Stimulated activated CD8-positive, alpha-beta memory T cell treated with anti-CD3 and anti-CD28 coated beads, Interleukin-4, amount 100 ng/mL, for 24 hours (primary cell): ENCODE measurements at regions not wholly inside any gene's neighbourhood (a gene's known extent, or its start where the extent isn't known, plus 50 kb on each side); places are given as distances from the start of the nearest gene placed in this dataset.
"Not testable (repeated sequence)": the region's sequence is repeated elsewhere in the genome, so short reads cannot be mapped to it uniquely, and the experiment has no call there.

Source experiments
- DNase-seq: peaks from one replicate; pipeline ENCODE4 v3.0.0-alpha.2; 2020; ENCODE audit warnings: low read depth

DNA sequence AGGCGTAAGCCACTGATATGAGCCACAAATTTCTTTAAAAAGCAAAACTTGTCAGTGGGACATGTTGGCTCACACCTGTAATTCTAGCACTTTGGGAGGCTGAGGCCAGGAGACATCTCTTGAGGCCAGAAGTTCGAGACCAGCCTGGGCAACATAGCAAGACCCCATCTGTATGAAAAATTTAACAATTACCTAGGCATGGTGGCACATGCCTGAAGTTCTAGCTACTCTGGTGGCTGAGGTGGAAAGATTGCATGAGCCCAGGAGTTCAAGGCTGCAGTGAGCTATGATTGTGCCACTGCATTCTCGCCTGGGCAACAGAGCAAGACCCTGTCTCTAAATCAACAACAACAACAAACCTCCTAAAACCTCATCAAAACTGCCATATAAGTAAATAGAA lies 147.6 kb upstream of the BARHL2 start:
- no peak for DNase-seq

GRCh38 chr1:90862782-90863181 lies 145.7 kb upstream of the BARHL2 start:
- no peak for DNase-seq

GRCh38 chr1:90861421-90861820 lies 144.3 kb upstream of the BARHL2 start:
- DNase-seq, result not testable (repeated sequence)

DNA sequence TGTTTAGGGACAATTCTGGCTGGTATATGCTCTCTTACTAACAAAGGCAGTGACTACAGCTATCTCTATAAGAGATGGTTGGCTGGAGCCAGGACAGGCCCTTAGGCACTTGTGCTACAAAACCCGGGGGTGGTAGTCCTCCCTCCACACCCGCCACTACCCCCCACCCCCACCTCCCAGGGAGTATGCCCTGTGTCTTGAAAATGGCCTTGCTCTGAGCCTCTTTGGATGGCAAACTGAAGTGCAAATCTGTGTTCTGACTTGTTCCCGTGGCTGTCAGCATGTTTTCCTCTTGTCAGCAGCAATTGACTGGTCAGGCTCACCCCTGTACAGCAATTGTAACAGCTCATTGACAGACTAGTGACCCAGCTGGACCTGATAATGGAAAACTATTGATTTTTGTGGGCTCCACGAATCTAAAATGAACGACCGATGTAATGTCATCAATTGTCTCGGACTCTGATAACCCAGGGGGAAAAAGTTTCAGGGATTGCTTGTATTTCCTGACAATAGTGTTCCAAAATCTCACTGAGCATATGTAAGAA lies 139.4 kb upstream of the BARHL2 start:
- no peak for DNase-seq

DNA sequence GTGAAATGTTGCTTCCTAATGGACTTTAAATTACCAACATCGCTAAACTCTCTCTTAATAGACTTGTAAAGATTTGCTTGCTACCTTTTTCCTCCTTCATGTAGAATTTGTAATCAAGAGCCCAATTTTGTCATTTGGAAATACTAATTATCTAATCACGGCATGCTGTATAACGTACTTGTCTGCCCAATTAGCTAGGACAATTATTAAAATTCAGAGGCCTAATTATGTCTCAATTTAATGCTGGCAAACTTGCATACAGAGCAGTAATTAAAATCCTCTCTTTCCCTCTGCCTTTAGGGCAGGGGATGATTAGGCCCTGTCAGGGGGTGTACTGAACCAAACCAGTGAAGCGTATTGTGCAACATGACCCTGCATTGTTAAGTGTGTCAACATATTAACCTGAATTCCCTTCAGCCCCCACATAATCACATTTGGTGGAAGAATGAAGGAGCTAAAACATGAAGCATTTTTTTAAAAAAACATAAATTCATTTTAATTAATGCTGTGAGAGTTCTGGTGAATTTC lies 137.4 kb upstream of the BARHL2 start:
- no peak for DNase-seq

GRCh38 chr1:90851711-90852050 lies 134.6 kb upstream of the BARHL2 start:
- DNase-seq, result no peak

DNA sequence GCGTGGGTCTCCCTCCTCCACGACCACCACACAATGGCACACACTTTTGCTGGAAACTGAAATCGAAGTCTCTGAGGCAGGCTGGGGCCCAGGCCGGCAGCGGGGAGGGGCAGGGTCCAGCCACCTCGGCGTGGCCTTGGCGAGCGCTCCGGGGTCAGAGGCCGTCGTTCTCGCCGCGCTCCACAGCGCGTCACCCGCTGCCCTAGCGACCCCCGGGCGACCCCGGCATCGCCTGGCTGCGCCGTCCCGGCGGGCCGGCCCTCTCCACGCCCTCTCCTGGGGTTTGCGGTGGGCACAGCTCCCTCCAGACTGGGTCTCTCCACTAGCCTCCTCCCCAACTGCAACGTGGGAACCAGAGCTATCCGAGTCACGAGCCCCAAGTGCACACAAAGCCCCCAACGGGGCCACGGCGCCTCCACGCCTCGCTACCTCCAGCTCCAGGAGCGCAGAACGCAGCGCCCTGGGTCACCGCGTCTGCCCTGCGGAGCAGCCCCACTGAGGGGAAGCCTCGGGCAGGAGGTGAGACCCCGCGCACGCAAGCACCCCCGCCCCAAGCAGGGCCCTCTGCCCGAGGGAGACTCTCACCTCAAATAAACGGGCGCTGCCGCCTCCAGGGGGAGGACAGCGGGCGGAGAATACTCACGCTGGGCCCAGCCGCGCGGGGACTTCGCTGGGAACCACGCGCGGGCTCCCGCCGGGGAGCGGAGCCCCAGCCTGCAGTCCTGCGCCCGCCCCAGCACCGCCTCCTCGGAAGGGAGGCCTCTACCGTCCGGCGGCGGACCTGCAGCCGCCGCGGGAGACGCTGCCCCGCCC lies 134.0 kb upstream of the BARHL2 start:
- DNase-seq, result peak; percentile 73

DNA sequence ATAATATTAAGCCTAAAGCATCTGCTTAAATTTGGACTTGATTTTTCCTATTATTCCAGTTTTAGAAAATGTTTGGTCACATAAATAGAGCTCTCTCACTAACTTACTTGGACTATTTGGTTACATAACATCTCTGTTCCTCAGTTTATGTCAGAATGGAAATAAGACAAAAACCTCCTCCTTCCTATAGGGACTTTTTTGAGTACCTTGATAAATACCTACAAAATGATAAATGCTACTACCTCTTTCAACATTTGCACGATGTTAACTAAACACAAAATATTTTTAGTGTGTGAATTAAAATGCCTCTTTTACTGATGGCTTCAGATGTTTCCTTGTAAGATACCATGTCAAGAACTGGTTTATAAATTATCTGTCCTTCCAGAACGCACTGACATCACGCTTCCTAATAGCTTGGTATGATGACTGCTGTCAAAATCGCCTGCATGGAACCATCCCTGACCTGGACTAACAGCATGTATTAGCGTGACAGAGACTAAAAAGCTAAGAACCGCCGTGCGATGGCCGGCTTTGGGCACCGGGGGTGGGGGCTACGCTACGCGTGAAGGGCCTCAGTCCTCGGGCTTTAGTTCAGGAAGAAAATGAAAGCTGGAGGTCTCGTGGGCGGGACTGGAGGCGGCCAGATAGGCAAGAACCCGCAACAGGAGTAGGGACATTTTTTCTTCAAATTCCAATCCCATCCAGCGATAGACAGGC lies 133.2 kb upstream of the BARHL2 start:
- no peak for DNase-seq

GRCh38 chr1:90841473-90841872 lies 124.4 kb upstream of the BARHL2 start:
- no peak for DNase-seq

DNA sequence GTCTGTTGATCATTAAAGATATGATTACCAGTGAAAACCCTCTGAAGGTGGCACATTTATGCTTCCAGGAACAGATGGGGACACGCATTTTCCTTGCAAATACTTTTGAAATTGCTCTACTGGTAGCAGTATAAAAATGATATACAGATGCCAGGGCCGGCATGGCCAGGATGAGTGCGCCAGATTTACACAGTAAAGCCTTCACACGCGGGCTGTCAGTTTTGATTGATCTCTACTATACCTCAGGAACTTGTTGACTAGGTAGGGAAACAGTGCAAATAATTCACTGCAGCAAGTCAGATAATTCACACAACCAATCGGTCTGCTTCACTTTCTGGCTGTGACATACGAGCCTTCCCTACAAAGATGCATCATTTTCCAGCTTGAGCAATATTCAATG lies 123.2 kb upstream of the BARHL2 start:
- DNase-seq, result no peak

DNA sequence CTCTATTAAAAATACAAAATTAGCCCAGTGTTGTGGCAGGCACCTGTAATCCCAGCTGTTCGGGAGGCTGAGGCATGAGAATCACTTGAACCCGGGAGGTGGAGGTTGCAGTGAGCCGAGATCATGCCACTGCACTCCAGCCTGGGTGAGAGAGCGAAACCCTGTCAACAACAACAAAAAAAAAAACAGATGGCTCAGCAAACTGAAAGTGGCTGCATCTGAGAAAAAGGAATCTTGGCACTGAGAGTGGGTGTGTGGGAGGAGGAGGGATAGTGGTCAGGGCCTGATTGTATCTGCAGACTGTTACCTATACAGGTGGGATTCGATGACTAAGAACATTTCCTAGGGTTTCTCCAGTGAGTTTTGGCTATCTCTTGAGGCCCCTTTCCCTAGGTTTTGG lies 122.2 kb upstream of the BARHL2 start:
- no peak for DNase-seq

GRCh38 chr1:90838720-90839119 lies 121.6 kb upstream of the BARHL2 start:
- DNase-seq, result no peak

DNA sequence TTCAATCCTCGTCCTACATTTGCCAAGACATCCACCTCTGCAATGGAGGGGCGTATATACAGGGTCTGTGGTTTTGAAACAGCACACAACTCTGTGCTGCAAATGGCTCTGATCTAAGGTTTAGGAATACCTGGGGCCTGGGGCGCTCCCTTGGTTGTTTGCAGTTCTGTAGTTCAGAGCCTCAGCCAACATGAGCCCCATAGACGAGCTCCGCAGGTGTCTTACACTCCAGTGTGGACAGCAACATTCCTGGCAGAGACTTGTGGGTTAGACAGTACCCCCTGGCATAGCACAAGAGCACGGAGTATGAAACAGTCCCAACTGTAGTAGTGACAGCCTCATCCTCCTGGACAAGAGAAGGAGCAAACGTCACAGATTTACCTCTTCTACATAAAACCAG lies 120.3 kb upstream of the BARHL2 start:
- DNase-seq, result no peak

DNA sequence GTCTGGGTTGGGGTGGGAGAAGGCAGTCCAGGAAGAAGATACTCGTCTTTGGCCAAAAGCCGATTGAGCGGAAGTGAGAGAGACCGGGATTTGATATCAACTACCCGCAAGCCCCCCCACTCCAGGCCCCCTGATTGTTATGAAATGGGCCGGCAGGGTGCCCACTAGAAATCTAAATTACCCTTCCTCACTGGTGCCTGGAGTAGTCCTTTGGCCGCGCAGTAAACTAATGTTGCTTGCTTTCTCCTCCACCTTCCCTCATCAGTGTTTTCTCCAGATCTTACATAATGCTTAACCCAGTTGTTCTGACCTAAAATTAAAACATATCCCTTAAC lies 119.2 kb upstream of the BARHL2 start:
- DNase-seq, result no peak

DNA sequence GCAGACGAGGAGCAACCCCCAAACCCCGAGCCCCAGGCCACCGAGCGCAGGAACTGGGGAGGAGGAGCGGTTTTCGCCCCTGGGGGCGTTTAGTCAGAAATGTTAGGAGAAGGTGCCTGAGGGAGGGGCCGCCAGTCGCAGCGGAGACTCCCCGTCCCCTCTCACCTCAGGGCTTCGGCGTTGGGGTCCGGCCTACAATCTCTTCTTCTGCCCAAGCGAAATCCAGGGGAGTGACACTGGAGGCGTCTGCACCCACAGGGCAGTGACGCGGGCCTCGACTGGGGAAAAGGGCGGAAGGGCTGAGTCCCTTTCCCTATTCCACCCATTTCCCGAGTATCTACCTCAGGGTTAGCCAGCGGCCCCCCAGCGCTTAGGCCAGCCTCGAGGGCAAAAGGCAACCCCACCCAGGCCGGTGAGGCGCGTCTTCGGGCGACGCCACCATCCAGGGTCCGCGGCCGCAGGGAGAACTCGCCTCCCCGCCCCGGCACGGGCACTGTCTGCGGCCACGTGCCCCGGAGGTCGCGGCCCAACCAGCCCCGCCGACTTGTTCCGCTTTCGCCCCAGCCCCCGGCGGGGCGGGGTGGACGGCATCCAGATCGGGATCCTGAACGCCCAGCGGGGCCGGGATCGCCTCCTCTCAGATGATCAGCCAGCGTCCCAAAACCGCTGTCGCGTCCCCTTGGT lies 118.7 kb upstream of the BARHL2 start:
- DNase-seq, result no peak

- no peak for DNase-seq
Measured at GRCh38 chr1:90834886-90835660, 118.0 kb upstream of the BARHL2 start.

DNA sequence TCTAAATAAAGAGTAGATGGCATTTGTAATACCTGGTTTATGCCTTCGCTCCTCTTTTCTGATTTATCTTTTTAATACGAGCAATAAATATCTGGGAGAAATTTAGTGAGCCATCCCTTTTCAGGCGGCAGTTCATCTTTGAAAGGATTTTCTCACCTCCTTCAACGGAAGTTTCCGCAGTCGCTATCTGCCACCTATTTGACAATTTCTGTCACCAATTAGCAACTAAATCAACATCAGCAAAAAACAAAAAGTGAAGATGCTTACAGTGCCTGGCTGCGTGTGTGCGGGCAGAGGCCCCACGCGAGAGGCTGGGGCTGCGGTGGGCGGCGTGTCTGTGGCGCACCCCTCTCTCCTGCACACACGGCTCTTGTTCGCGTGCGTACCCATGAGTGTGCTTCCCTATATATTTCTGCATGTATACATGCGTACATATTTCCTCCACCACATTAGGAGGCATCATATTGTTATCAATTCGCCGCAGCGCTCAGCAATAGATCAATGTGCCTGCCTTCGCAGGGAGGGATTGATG lies 117.3 kb upstream of the BARHL2 start:
- no peak for DNase-seq

DNA sequence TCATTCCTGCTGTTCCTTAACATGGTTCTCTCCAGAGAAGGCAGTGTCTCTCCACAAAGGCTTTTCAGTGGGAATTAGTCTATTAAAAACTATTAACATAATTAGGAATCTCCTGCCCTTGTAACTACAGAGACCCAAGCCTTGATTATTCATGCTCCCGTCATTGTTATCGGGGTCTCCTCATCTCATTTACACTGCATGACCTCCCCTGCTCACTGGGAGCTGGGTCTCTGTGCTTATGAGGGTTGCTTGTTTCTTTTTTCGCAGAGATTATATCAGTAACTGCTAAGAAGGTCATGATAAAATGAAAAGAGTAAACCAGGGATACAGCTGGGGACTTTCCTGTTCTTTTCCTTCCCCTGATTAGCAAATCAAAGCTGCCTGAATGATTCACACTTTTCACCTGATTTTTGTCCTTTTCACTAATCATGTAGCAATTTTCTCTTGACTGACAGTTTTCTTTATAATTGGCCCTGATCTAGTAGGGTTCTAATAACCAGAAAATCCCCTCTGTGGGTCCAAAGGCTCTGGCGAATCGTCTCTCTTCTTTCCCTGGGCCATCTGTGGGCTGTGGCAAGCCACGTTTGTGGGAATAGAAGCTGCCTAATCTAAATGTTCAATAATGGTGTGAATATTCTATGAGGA lies 116.5 kb upstream of the BARHL2 start:
- no peak for DNase-seq

- DNase-seq, result no peak
Measured at GRCh38 chr1:90831910-90832309, 114.8 kb upstream of the BARHL2 start.

DNA sequence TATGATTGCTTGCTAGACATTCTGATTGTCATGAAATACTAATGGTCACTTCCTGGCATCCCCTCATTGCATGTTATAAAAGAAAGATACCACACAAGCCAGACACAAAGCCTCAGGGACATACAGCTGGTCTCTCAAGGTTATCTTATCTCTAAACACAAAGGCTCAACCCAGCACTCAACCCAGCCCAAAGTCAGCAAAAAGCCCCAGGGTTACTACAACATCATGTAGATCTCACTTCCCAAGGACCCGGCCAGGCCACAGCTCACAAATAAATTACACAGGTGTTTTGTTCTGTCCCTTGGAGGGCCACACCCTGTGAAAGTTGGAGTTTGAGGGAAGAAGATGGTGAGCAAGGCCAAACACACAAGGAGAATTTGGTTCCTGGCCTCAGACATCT lies 109.7 kb upstream of the BARHL2 start:
- no peak for DNase-seq

GRCh38 chr1:90826024-90826423 lies 108.9 kb upstream of the BARHL2 start:
- no peak for DNase-seq
